HepG2 (cell line): ENCODE measurements at regions not wholly inside any gene's neighbourhood (a gene's known extent, or its start where the extent isn't known, plus 50 kb on each side); places are given as distances from the start of the nearest gene placed in this dataset.

Experiments used
- ATAC-seq: fragments of 200-7000 bp; cut with Tn5 transposase; 3 replicates; pipeline ENCODE4 v1.9.1; 2020; ENCODE audit warnings: mild to moderate bottlenecking, moderate library complexity
- BruUV-seq: library from RNA; stranded (reverse); fragments of 400-500 nt; replicated peaks from 2 replicates; lab custom pipeline; 2021; lab: Mats Ljungman, UMichigan
- CTCF ChIA-PET: fragments of 300-600 bp; formaldehyde crosslinking; extraction: SDS; loops from one replicate; lab custom pipeline; 2021; ENCODE audit warnings: low total read pairs, inconsistent platforms, low intra/inter-chr PET ratio; lab: Yijun Ruan, JAX
- POLR2A ChIA-PET: fragments of 350-600 bp; sonication (Branson Sonifier 250); formaldehyde crosslinking; loops from one replicate; lab custom pipeline; 2020; ENCODE audit warnings: antibody characterized with exemption, inconsistent platforms; lab: Yijun Ruan, JAX
- DNase-seq: peaks from one replicate; pipeline ENCODE4 v3.0.0-alpha.2; 2015; ENCODE audit warnings: low spot score
- FAIRE-seq: peaks from 3 replicates; lab custom pipeline; 2011; peaks lifted over from hg19 to GRCh38; lab: Jason Lieb, UNC
- H2AFZ ChIP-seq: one replicate; pipeline ENCODE4 v1.6.1; 2011; ENCODE audit warnings: low read length, inconsistent platforms
- H3K27ac ChIP-seq: fragments of 300-600 bp; 3 replicates; pipeline ENCODE4 v1.8.0; 2011; ENCODE audit warnings: mixed run types, mild to moderate bottlenecking, mixed read lengths, low read length, inconsistent platforms; ENCODE audit not compliant: insufficient read depth; ENCODE audit errors: extremely low read length
- H3K27me3 ChIP-seq, 2 experiments: fragments of 200-600 bp in 1 of 2; 2 replicates in 1 of 2; 3 replicates in 1 of 2; pipeline versions ENCODE4 v1.6.0 to v1.8.0; 2011; ENCODE audit warnings: low read length in 2 of 2, mild to moderate bottlenecking in 2 of 2, moderate library complexity in 2 of 2, inconsistent platforms in 1 of 2; ENCODE audit not compliant: insufficient read depth in 2 of 2, control insufficient read depth in 1 of 2
- H3K36me3 ChIP-seq, 2 experiments: fragments of 200-600 bp in 1 of 2; replicated peaks in 1 of 2; 2 replicates in 1 of 2; 3 replicates in 1 of 2; pipeline versions ENCODE4 v1.5.1 to v1.8.0; 2011; ENCODE audit warnings: low read length in 2 of 2, inconsistent platforms in 1 of 2; ENCODE audit not compliant: insufficient read depth in 2 of 2, control insufficient read depth in 1 of 2
- H3K4me1 ChIP-seq: 2 replicates; pipeline ENCODE4 v1.5.1; 2012; ENCODE audit warnings: low read length, inconsistent platforms; ENCODE audit not compliant: insufficient read depth
- H3K4me2 ChIP-seq: 2 replicates; pipeline ENCODE4 v1.6.0; 2011; ENCODE audit warnings: low read depth, low read length, inconsistent platforms
- H3K4me3 ChIP-seq, 3 experiments: fragments of 200-600 bp in 1 of 3; sonication (generic), shearing (Covaris generic) in 1 of 3; replicated peaks in 1 of 3; 2 replicates each; pipeline ENCODE4 v1.5.1; 2011 to 2016; ENCODE audit warnings: low read length in 3 of 3, inconsistent platforms in 2 of 3, low read depth in 2 of 3, mild to moderate bottlenecking in 2 of 3, control low read depth in 1 of 3, mixed read lengths in 1 of 3; ENCODE audit not compliant: insufficient read depth in 1 of 3
- H3K79me2 ChIP-seq: one replicate; pipeline ENCODE4 v1.6.1; 2011; ENCODE audit warnings: low read length, inconsistent platforms; ENCODE audit not compliant: insufficient read depth
- H3K9ac ChIP-seq: 2 replicates; pipeline ENCODE4 v1.6.0; 2011; ENCODE audit warnings: mild to moderate bottlenecking, low read depth, low read length, inconsistent platforms; ENCODE audit not compliant: insufficient read depth
- H3K9me3 ChIP-seq: 2 replicates; pipeline ENCODE4 v1.5.1; 2012; ENCODE audit warnings: mild to moderate bottlenecking, low read length
- H4K20me1 ChIP-seq: 2 replicates; pipeline ENCODE4 v1.6.0; 2011; ENCODE audit warnings: inconsistent platforms, mild to moderate bottlenecking, low read length, moderate library complexity; ENCODE audit not compliant: insufficient read depth
- JUN ChIP-seq: sonication (generic); formaldehyde crosslinking; IDR thresholded peaks from 2 replicates; pipeline ENCODE4 v1.4.0; 2020; ENCODE audit warnings: mild to moderate bottlenecking, missing genetic modification reagents
- MAFF ChIP-seq: IDR thresholded peaks from 2 replicates; pipeline ENCODE4 v1.6.1; 2011; ENCODE audit warnings: low read depth, low read length, improper control_type of control experiment
- MAFK ChIP-seq, 2 experiments: IDR thresholded peaks in 1 of 2; conservative IDR thresholded peaks in 1 of 2; 2 replicates each; pipeline ENCODE4 v1.6.1; 2011; ENCODE audit warnings: improper control_type of control experiment in 2 of 2, low read length in 2 of 2
- XRCC5 ChIP-seq: fragments of 200-400 bp; formaldehyde crosslinking; optimal IDR thresholded peaks from 2 replicates; pipeline ENCODE3; 2017; ENCODE audit warnings: mild to moderate bottlenecking, low read length
- ZBTB3 ChIP-seq: sonication (generic); formaldehyde crosslinking; IDR thresholded peaks from 2 replicates; pipeline ENCODE4 v1.4.0; 2020; ENCODE audit warnings: low read depth, mild to moderate bottlenecking, moderate library complexity, missing genetic modification reagents, borderline replicate concordance
- ZNF160 ChIP-seq: sonication (generic); formaldehyde crosslinking; IDR thresholded peaks from 2 replicates; pipeline ENCODE4 v1.8.0; 2022; ENCODE audit warnings: mild to moderate bottlenecking, inconsistent platforms, missing genetic modification reagents
- ZNF317 ChIP-seq: sonication (generic); formaldehyde crosslinking; IDR thresholded peaks from 2 replicates; pipeline ENCODE4 v1.5.0; 2020; ENCODE audit warnings: mild to moderate bottlenecking, missing genetic modification reagents
- ZNF530 ChIP-seq: sonication (generic); formaldehyde crosslinking; IDR thresholded peaks from 2 replicates; pipeline ENCODE4 v1.5.0; 2020; ENCODE audit warnings: low read depth, mild to moderate bottlenecking, missing genetic modification reagents
- ZNF546 ChIP-seq: sonication (generic); formaldehyde crosslinking; conservative IDR thresholded peaks from 2 replicates; pipeline ENCODE4 v1.8.1; 2023; ENCODE audit warnings: mild to moderate bottlenecking, missing genetic modification reagents
- ZNF772 ChIP-seq: sonication (generic); formaldehyde crosslinking; IDR thresholded peaks from 2 replicates; pipeline ENCODE4 v1.5.0; 2020; ENCODE audit warnings: mild to moderate bottlenecking, missing genetic modification reagents
- WGBS: methylation state at CpG from one replicate; pipeline ENCODE4 v1.1.6; 2017; ENCODE audit warnings: low lambda C conversion rate; 5-methylcytosine and 5-hydroxymethylcytosine counted together
- in situ Hi-C: cut with HindIII; loops from 2 replicates; pipeline ENCODE4 v1.10.0; 2017; ENCODE audit warnings: low pct_unique_long_range_greater_than_20kb; ENCODE audit not compliant: extremely low pct_ligation_motif_present
- intact Hi-C: fragments of 100-400 bp; cut with micrococcal nuclease; formaldehyde crosslinking; loops from one replicate; pipeline ENCODE4 v1.10.0; 2022; ENCODE audit not compliant: unreplicated experiment
- TF ChIP-seq, protein P1 (sequence below): sonication (generic); formaldehyde crosslinking; IDR thresholded peaks from 2 replicates; pipeline ENCODE4 v1.4.0; 2020; ENCODE audit warnings: mild to moderate bottlenecking, missing genetic modification reagents
- TF ChIP-seq, protein P2 (sequence below): fragments of 450-650 bp; IDR thresholded peaks from 2 replicates; pipeline ENCODE4 v1.6.1; 2017
- TF ChIP-seq, protein P3 (sequence below): sonication (generic); formaldehyde crosslinking; conservative IDR thresholded peaks from 2 replicates; pipeline ENCODE4 v1.8.0; 2022; ENCODE audit warnings: missing genetic modification reagents

DNA sequence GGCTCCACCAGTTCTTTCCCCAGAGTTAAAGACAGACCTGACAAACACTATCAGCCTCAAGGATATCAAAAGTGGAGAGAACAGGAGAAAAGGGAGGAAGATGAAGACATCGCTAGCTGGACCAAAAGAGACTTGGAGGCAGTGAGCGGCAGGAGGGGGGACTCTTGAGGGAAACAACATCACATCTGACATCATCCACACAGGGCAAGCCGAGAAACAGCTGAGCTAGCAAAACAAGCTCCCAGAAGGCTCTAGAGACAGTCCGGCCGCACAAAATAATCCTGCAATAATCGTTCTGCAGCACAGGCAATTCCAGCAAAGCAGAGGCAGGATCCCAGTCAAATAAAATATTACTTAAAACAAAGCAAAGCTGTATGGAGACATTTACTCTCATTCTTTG is 239.8 kb downstream of the EN1 start:
- POLR2A ChIA-PET, result no interaction called here
- Histone ChIP-seq H3K4me2 (no peak overlapping the region), H3K27ac (no peak overlapping the region), H3K4me3 (no peak overlapping the region), H3K4me1 (peaks cover 11% of the 10 kb centered on the region), H3K36me3 (no peaks in the 10 kb centered on the region), H2AFZ (no peak overlapping the region), H4K20me1 (no peaks in the 10 kb centered on the region), H3K9ac (no peak overlapping the region), H3K27me3 (no peaks in the 10 kb centered on the region), H3K9me3 (no peaks in the 10 kb centered on the region), H3K79me2 (no peaks in the 10 kb centered on the region)
- FAIRE-seq (no peak), DNase-seq (no peak), ATAC-seq (no peak)
- WGBS, result 40% methylated on average over 6 of the region's 6 CpGs
- intact Hi-C loops, result no loop called here
- no TSS peak for BruUV-seq
- in situ Hi-C loops, result no loop called here
- CTCF ChIA-PET, result no interaction called here
- peak; percentile 72 to 86; a peak in 3 of 4 replicates for TF ChIP-seq MAFK (conservative IDR thresholded peaks at IDR 0.05 in 1 of 2, IDR thresholded peaks at IDR 0.05 in 1 of 2; ENCODE audit: low read length in 2 of 2)
- TF ChIP-seq MAFF, result peak; percentile 70
- TF ChIP-seq JUN (CRISPR knock-in tag), result no peak

DNA sequence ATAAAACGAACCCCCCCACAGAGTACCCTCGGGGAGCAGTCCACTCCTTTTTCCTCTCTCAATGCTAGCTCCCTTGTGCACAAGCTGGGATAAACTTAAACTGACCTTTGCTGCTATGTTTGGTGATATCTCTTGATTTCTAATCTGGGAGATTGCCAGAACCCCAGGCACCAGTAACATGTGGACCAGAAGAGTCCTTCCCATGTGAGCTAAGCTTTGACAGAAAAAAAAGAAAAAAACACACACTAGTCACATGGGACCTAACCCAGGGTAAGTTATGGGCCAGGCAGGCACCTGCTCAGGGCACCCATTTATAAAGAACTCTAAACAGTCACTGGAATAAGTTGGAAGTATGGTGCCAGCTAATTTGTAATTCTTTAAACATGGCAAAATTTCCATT is 242.6 kb downstream of the EN1 start:
- H3K79me2 ChIP-seq, result no peaks in the 10 kb centered on the region
- no peak overlapping the region for H3K27ac ChIP-seq
- BruUV-seq, result no TSS peak
- peaks cover 11% of the 10 kb centered on the region for H3K4me1 ChIP-seq
- peaks cover 4% of the 10 kb centered on the region; the same call in 1 of the 2 replicates for H3K9me3 ChIP-seq
- no peak overlapping the region for H2AFZ ChIP-seq
- H4K20me1 ChIP-seq, result no peaks in the 10 kb centered on the region
- H3K36me3 ChIP-seq, result no peaks in the 10 kb centered on the region
- H3K27me3 ChIP-seq, result no peaks in the 10 kb centered on the region
- POLR2A ChIA-PET, result no interaction called here
- FAIRE-seq (no peak), DNase-seq (no peak), ATAC-seq (no peak)
- H3K4me2 ChIP-seq, result no peak overlapping the region
- in situ Hi-C loops, result no loop called here
- no peak overlapping the region for H3K4me3 ChIP-seq
- CTCF ChIA-PET, result no interaction called here
- TF ChIP-seq ZNF530 (CRISPR knock-in tag) (no peak), ZNF317 (CRISPR knock-in tag) (no peak), ZNF546 (no peak), ZNF160 (CRISPR knock-in tag) (no peak), XRCC5 (no peak), ZBTB3 (CRISPR knock-in tag) (no peak), ZNF772 (no peak)
- TF ChIP-seq, protein P1, sequence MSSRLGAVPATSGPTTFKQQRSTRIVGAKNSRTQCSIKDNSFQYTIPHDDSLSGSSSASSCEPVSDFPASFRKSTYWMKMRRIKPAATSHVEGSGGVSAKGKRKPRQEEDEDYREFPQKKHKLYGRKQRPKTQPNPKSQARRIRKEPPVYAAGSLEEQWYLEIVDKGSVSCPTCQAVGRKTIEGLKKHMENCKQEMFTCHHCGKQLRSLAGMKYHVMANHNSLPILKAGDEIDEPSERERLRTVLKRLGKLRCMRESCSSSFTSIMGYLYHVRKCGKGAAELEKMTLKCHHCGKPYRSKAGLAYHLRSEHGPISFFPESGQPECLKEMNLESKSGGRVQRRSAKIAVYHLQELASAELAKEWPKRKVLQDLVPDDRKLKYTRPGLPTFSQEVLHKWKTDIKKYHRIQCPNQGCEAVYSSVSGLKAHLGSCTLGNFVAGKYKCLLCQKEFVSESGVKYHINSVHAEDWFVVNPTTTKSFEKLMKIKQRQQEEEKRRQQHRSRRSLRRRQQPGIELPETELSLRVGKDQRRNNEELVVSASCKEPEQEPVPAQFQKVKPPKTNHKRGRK, result no peak
- TF ChIP-seq, protein P2, sequence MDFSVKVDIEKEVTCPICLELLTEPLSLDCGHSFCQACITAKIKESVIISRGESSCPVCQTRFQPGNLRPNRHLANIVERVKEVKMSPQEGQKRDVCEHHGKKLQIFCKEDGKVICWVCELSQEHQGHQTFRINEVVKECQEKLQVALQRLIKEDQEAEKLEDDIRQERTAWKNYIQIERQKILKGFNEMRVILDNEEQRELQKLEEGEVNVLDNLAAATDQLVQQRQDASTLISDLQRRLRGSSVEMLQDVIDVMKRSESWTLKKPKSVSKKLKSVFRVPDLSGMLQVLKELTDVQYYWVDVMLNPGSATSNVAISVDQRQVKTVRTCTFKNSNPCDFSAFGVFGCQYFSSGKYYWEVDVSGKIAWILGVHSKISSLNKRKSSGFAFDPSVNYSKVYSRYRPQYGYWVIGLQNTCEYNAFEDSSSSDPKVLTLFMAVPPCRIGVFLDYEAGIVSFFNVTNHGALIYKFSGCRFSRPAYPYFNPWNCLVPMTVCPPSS, result no peak
- TF ChIP-seq, protein P3, sequence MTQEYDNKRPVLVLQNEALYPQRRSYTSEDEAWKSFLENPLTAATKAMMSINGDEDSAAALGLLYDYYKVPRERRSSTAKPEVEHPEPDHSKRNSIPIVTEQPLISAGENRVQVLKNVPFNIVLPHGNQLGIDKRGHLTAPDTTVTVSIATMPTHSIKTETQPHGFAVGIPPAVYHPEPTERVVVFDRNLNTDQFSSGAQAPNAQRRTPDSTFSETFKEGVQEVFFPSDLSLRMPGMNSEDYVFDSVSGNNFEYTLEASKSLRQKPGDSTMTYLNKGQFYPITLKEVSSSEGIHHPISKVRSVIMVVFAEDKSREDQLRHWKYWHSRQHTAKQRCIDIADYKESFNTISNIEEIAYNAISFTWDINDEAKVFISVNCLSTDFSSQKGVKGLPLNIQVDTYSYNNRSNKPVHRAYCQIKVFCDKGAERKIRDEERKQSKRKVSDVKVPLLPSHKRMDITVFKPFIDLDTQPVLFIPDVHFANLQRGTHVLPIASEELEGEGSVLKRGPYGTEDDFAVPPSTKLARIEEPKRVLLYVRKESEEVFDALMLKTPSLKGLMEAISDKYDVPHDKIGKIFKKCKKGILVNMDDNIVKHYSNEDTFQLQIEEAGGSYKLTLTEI (CRISPR knock-in tag), result no peak
- 2% methylated on average over 2 of the region's 2 CpGs for WGBS
- intact Hi-C loops, result no loop called here
- H3K9ac ChIP-seq, result no peak overlapping the region
